ENCODE measurements at regions not wholly inside any gene's neighbourhood (a gene's known extent, or its start where the extent isn't known, plus 50 kb on each side); places are given as distances from the start of the nearest gene placed in this dataset.

- TF ChIP-seq CTCF (IDR thresholded peaks at IDR 0.05; ENCODE audit: low read length) (no peak), EZH2 (IDR thresholded peaks at IDR 0.05; ENCODE audit: borderline replicate concordance, low read length) (no peak)
Measured at GRCh38 chrX:118174516-118175098, 58.0 kb upstream of the KLHL13 start.

Data from OCI-LY1 (cell line).